ENCODE measurements at regions not wholly inside any gene's neighbourhood (a gene's known extent, or its start where the extent isn't known, plus 50 kb on each side); places are given as distances from the start of the nearest gene placed in this dataset.
"Not testable (repeated sequence)": the region's sequence is repeated elsewhere in the genome, so short reads cannot be mapped to it uniquely, and the experiment has no call there.

DNA sequence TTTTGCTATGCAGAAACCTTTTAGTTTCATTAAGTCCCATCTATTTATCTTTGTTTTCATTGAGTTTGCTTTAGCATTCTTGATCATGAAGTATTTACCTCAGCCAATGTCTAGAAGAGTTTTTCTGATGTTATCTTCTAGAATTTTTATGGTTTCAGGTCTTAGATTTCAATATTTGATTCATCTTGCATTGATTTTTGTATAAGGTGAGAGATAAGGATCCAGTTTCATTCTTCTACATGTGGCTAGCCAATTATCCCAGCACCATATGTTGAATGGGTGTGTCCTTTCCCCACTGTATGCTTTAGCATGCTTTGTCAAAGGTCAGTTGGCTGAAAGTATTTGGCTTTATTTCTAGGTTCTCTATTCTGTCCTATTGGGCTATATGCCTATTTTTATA is 395.2 kb downstream of the HGF start:
- TF ChIP-seq HBP1 (CRISPR knock-in tag; IDR thresholded peaks at IDR 0.05; ENCODE audit: low read depth); RFX5 (IDR thresholded peaks at IDR 0.05; ENCODE audit: low read depth, low read length): not testable (repeated sequence)
- TF ChIP-seq, protein P1, sequence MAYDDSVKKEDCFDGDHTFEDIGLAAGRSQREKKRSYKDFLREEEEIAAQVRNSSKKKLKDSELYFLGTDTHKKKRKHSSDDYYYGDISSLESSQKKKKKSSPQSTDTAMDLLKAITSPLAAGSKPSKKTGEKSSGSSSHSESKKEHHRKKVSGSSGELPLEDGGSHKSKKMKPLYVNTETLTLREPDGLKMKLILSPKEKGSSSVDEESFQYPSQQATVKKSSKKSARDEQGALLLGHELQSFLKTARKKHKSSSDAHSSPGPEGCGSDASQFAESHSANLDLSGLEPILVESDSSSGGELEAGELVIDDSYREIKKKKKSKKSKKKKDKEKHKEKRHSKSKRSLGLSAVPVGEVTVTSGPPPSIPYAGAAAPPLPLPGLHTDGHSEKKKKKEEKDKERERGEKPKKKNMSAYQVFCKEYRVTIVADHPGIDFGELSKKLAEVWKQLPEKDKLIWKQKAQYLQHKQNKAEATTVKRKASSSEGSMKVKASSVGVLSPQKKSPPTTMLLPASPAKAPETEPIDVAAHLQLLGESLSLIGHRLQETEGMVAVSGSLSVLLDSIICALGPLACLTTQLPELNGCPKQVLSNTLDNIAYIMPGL (CRISPR knock-in tag; IDR thresholded peaks at IDR 0.05; ENCODE audit: borderline replicate concordance in 1 of 2, low read depth in 1 of 2) = not testable (repeated sequence)

Data from HepG2 (cell line).